Coronary artery (tissue), 2 donors: ENCODE measurements at regions not wholly inside any gene's neighbourhood (a gene's known extent, or its start where the extent isn't known, plus 50 kb on each side); places are given as distances from the start of the nearest gene placed in this dataset.

ENCODE experiments used
- DNase-seq: peaks from one replicate; pipeline ENCODE4 v3.0.0-alpha.2; 2017; ENCODE audit warnings: low spot score
- H3K27ac ChIP-seq, 2 donors: fragments of 200-600 bp; sonication (generic); one replicate each; pipeline ENCODE4 v1.5.1; 2016 to 2019
- H3K4me3 ChIP-seq: fragments of 200-600 bp; sonication (generic); 2 replicates; pipeline ENCODE4 v1.5.1; 2016; ENCODE audit warnings: mild to moderate bottlenecking, moderate library complexity
- CTCF ChIP-seq: fragments of 200-600 bp; sonication (generic); IDR thresholded peaks from one replicate; pipeline ENCODE4 v1.5.1; 2019; ENCODE audit warnings: antibody characterized with exemption

- no peak for DNase-seq
- no peak for TF ChIP-seq CTCF
- no peak overlapping the region for H3K27ac ChIP-seq
- H3K4me3 ChIP-seq = no peak overlapping the region
Observed at GRCh38 chr11:112581747-112582146, 321.1 kb upstream of the PLET1 start.

DNA sequence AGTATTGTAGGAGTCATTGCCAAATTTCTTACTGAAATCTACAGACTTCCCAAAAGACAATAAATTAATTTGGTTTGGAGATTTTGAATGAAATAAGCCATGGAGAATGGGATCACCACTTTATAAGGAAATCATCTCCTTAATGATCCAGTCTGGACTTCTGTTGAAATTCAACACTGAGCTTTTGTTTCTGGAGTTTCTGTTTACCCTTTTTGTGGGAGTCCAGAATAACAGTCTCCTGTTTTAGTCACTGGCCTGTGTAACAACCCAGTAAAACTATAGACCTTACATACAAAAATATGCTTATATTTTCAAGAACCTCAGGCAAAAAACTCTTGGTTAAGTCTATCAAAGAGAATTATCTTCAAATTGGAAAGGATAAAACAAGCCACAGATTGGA, 321.7 kb upstream of the PLET1 start:
- no peak for TF ChIP-seq CTCF
- no peak for DNase-seq
- no peak overlapping the region for H3K27ac ChIP-seq
- H3K4me3 ChIP-seq = no peak overlapping the region

- no peak for DNase-seq
- no peak overlapping the region for H3K27ac ChIP-seq
- no peak for TF ChIP-seq CTCF
- H3K4me3 ChIP-seq = no peak overlapping the region
Observed at GRCh38 chr11:112583261-112583893, 322.7 kb upstream of the PLET1 start.

DNA sequence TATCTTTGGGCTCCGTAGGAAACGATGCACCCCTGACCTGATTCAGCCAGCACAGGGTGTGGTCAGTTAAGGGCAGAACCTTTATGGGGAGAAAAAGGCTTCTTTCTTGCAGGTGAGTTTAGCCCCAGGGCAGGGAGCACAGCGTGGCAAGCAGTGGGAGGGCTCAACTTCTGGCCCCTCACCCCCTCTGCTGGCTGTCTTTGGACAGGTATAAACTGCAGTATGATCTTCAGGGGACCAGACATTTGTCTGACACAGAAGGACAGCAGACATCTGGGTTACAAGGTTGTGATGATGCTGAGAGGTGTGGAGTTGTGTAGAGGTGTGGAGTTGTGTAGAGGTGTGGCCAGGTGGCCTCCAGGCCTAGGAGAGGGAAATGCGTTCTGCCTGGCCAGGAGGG, 324.0 kb upstream of the PLET1 start:
- no peak for DNase-seq

GRCh38 chr11:112587664-112588063, 327.0 kb upstream of the PLET1 start:
- no peak overlapping the region for H3K4me3 ChIP-seq
- no peak for DNase-seq
- no peak for TF ChIP-seq CTCF
- no peak overlapping the region for H3K27ac ChIP-seq

More for the DNA sequence above, 324.0 kb upstream of the PLET1 start:
- TF ChIP-seq CTCF = no peak
- Histone ChIP-seq H3K4me3 (no peak overlapping the region), H3K27ac (no peak overlapping the region)

GRCh38 chr11:112588252-112588694, 327.6 kb upstream of the PLET1 start:
- no peak overlapping the region for H3K27ac ChIP-seq
- no peak overlapping the region for H3K4me3 ChIP-seq
- DNase-seq = no peak
- TF ChIP-seq CTCF = peak; percentile 25

DNA sequence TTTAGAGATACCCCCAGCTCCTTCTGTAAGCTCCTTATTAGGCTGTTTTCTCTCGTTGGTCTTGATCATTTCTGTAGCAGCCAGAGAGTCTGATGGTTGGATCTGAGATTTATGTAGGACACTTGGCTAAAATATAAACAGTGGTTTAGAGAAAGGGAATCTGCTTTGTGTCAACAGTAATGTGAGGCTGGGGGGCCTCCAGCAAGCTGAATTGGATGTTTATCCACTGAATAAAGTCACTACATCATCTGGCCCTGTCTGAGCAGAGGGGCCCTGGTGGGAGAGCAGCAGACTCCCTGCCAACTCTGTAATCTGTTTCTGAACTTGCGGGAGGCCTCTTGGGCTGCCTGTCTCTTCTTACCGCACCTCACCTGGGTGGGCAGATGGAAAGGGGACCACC, 328.5 kb upstream of the PLET1 start:
- no peak overlapping the region for H3K27ac ChIP-seq
- no peak for DNase-seq
- no peak for TF ChIP-seq CTCF
- H3K4me3 ChIP-seq = no peak overlapping the region
